Breast epithelium (tissue), 3 donors: ENCODE measurements at regions not wholly inside any gene's neighbourhood (a gene's known extent, or its start where the extent isn't known, plus 50 kb on each side); places are given as distances from the start of the nearest gene placed in this dataset.

Source experiments
- POLR2A ChIP-seq: fragments of 450-650 bp; IDR thresholded peaks from one replicate; pipeline ENCODE4 v1.6.1; 2016; ENCODE audit warnings: antibody characterized with exemption, mild to moderate bottlenecking, moderate library complexity
- POLR2AphosphoS5 ChIP-seq, 3 donors: sonication (generic); formaldehyde crosslinking; IDR thresholded peaks; one replicate each; pipeline ENCODE4 v1.6.1; 2017; ENCODE audit warnings: antibody characterized with exemption in 3 of 3
- TF ChIP-seq, protein P1 (sequence below), 3 donors: fragments of 450-650 bp; IDR thresholded peaks; one replicate each; pipeline ENCODE4 v1.5.1; 2016 to 2017; ENCODE audit warnings: antibody characterized with exemption in 3 of 3, mild to moderate bottlenecking in 3 of 3, moderate library complexity in 3 of 3

DNA sequence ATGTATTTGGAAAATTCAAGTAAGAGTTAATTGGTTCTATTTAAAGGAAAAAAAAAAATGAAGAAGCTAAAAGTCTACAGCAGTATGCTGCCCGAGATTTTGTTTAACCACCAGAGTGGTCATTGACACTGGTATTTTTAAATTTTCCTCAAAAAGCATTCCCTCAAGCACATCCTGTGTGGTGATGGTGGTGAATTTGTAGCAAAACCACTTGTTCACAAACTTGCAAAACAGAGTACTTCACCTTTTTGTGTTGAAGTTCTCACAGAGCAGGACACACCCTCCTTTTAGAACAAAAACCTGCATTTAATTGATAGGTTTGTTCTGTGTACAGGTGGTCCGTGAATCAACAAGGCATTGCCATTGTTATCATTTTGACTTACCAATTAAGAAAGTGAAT lies 374.2 kb downstream of the EFNA5 start:
- TF ChIP-seq, protein P1, sequence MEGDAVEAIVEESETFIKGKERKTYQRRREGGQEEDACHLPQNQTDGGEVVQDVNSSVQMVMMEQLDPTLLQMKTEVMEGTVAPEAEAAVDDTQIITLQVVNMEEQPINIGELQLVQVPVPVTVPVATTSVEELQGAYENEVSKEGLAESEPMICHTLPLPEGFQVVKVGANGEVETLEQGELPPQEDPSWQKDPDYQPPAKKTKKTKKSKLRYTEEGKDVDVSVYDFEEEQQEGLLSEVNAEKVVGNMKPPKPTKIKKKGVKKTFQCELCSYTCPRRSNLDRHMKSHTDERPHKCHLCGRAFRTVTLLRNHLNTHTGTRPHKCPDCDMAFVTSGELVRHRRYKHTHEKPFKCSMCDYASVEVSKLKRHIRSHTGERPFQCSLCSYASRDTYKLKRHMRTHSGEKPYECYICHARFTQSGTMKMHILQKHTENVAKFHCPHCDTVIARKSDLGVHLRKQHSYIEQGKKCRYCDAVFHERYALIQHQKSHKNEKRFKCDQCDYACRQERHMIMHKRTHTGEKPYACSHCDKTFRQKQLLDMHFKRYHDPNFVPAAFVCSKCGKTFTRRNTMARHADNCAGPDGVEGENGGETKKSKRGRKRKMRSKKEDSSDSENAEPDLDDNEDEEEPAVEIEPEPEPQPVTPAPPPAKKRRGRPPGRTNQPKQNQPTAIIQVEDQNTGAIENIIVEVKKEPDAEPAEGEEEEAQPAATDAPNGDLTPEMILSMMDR (IDR thresholded peaks at IDR 0.05), result no peak
- TF ChIP-seq POLR2AphosphoS5 (IDR thresholded peaks at IDR 0.05) (no peak), POLR2A (no peak)
